ENCODE measurements at regions not wholly inside any gene's neighbourhood (a gene's known extent, or its start where the extent isn't known, plus 50 kb on each side); places are given as distances from the start of the nearest gene placed in this dataset.

- Histone ChIP-seq H3K27me3 (peaks cover 0 to 4% (median 0%) of the 10 kb centered on the region in 7 donors), H3K4me3 (no peak overlapping the region), H3K36me3 (no peaks in the 10 kb centered on the region), H3K9me3 (peaks cover 0 to 15% (median 4%) of the 10 kb centered on the region in 11 donors), H3K4me1 (peaks cover 0 to 12% (median 0%) of the 10 kb centered on the region in 9 donors), H3K27ac (no peak overlapping the region)
- ATAC-seq = no peak
- WGBS, 2 donors = 89 to 97% methylated on average over 10 of the region's 10 CpGs
- intact Hi-C loops (cut with DNase I) = no loop called here
- no peak for TF ChIP-seq CTCF (IDR thresholded peaks at IDR 0.05)
- DNase-seq = no peak
These were observed 51.8 kb upstream of the CASZ1 start for GRCh38 chr1:10848109-10848684.

- H3K27ac ChIP-seq = no peak overlapping the region
- 61 to 70% methylated on average over 6 to 7 of the region's 7 CpGs for WGBS, 2 donors
- peaks cover 0 to 12% (median 0%) of the 10 kb centered on the region in 9 donors for H3K4me1 ChIP-seq
- no peaks in the 10 kb centered on the region for H3K9me3 ChIP-seq
- DNase-seq (no peak), ATAC-seq (peak in 1 of 8 donors; percentile 7)
- H3K4me3 ChIP-seq = no peak overlapping the region
- peaks cover 0 to 4% (median 0%) of the 10 kb centered on the region in 7 donors for H3K27me3 ChIP-seq
- H3K36me3 ChIP-seq = no peaks in the 10 kb centered on the region
- intact Hi-C loops (cut with DNase I) = no loop called here
- no peak for TF ChIP-seq CTCF (IDR thresholded peaks at IDR 0.05)
These were observed 53.6 kb upstream of the CASZ1 start for GRCh38 chr1:10850026-10850425.

- TF ChIP-seq CTCF (IDR thresholded peaks at IDR 0.05) = no peak
- Histone ChIP-seq H3K4me3 (no peak overlapping the region), H3K27me3 (peaks cover 0 to 4% (median 0%) of the 10 kb centered on the region in 7 donors), H3K27ac (peak overlapping the region in 1 of 10 donors; percentile 28), H3K9me3 (no peaks in the 10 kb centered on the region), H3K36me3 (no peaks in the 10 kb centered on the region), H3K4me1 (peaks cover 0 to 12% (median 0%) of the 10 kb centered on the region in 9 donors)
- 74 to 79% methylated on average over 30 of the region's 30 CpGs for WGBS, 2 donors
- DNase-seq (no peak), ATAC-seq (peak in 5 of 8 donors; percentile 4 to 39 (median 30))
- intact Hi-C loops (cut with DNase I) = no loop called here
These were observed 54.9 kb upstream of the CASZ1 start for GRCh38 chr1:10851024-10852013.

- H3K27me3 ChIP-seq = peaks cover 0 to 4% (median 0%) of the 10 kb centered on the region in 7 donors
- intact Hi-C loops (cut with DNase I) = no loop called here
- H3K4me1 ChIP-seq = peaks cover 0 to 19% (median 4%) of the 10 kb centered on the region in 9 donors
- no peaks in the 10 kb centered on the region for H3K36me3 ChIP-seq
- H3K27ac ChIP-seq = peak overlapping the region in 1 of 10 donors; percentile 28
- no peaks in the 10 kb centered on the region for H3K9me3 ChIP-seq
- WGBS, 2 donors = 46 to 68% methylated on average over 8 of the region's 8 CpGs
- ATAC-seq (peak in 6 of 8 donors; percentile 6 to 70 (median 38)), DNase-seq (no peak)
- no peak overlapping the region for H3K4me3 ChIP-seq
- TF ChIP-seq CTCF (IDR thresholded peaks at IDR 0.05) = no peak
These were observed 55.6 kb upstream of the CASZ1 start for GRCh38 chr1:10852018-10852417.
